DND-41 (cell line): ENCODE measurements at regions not wholly inside any gene's neighbourhood (a gene's known extent, or its start where the extent isn't known, plus 50 kb on each side); places are given as distances from the start of the nearest gene placed in this dataset.

Source experiments
- ATAC-seq: fragments of 200-7000 bp; cut with Tn5 transposase; 3 replicates; pipeline ENCODE4 v1.9.1; 2021; ENCODE audit warnings: low read depth; ENCODE audit not compliant: insufficient read depth
- DNase-seq: peaks from one replicate; pipeline ENCODE4 v3.0.0-alpha.2; 2020
- H2AFZ ChIP-seq: 2 replicates; pipeline ENCODE4 v1.6.0; 2012; ENCODE audit warnings: low read depth, low read length
- H3K27ac ChIP-seq: 2 replicates; pipeline ENCODE4 v1.5.1; 2012; ENCODE audit warnings: low read length, inconsistent platforms
- H3K27me3 ChIP-seq: fragments of 200-600 bp; sonication (generic); 2 replicates; pipeline ENCODE4 v1.6.0; 2012; ENCODE audit warnings: low read length, mild to moderate bottlenecking, inconsistent platforms; ENCODE audit not compliant: insufficient read depth, poor library complexity
- H3K36me3 ChIP-seq: 2 replicates; pipeline ENCODE4 v1.5.1; 2012; ENCODE audit warnings: low read length, inconsistent platforms; ENCODE audit not compliant: insufficient read depth
- H3K4me1 ChIP-seq: 2 replicates; pipeline ENCODE4 v1.5.1; 2012; ENCODE audit warnings: mild to moderate bottlenecking, low read length; ENCODE audit not compliant: insufficient read depth
- H3K4me2 ChIP-seq: 2 replicates; pipeline ENCODE4 v1.6.0; 2012; ENCODE audit warnings: mild to moderate bottlenecking, moderate library complexity, low read length, inconsistent platforms; ENCODE audit not compliant: insufficient read depth
- H3K4me3 ChIP-seq, 2 experiments: fragments of 200-600 bp in 1 of 2; shearing (Covaris generic) in 1 of 2; 2 replicates each; pipeline ENCODE4 v1.5.1; 2012 to 2016; ENCODE audit warnings: inconsistent platforms in 2 of 2, low read length in 2 of 2, mild to moderate bottlenecking in 2 of 2, low read depth in 1 of 2, moderate library complexity in 1 of 2
- H3K79me2 ChIP-seq: 2 replicates; pipeline ENCODE4 v1.6.0; 2012; ENCODE audit warnings: low read length, inconsistent platforms; ENCODE audit not compliant: insufficient read depth
- H3K9ac ChIP-seq: 2 replicates; pipeline ENCODE4 v1.6.0; 2012; ENCODE audit warnings: low read depth, mild to moderate bottlenecking, inconsistent platforms, low read length, moderate library complexity
- H3K9me3 ChIP-seq: 2 replicates; pipeline ENCODE4 v1.5.1; 2012; ENCODE audit warnings: low read length, moderate library complexity, mild to moderate bottlenecking, inconsistent platforms; ENCODE audit not compliant: insufficient read depth, severe bottlenecking
- H4K20me1 ChIP-seq: 2 replicates; pipeline ENCODE4 v1.6.0; 2012; ENCODE audit warnings: low read length; ENCODE audit not compliant: insufficient read depth
- CTCF ChIP-seq: IDR thresholded peaks from 2 replicates; pipeline ENCODE4 v1.5.1; 2012; ENCODE audit warnings: borderline replicate concordance, low read length, moderate library complexity, mild to moderate bottlenecking; ENCODE audit not compliant: poor library complexity, severe bottlenecking; ENCODE audit errors: extremely low read depth
- EZH2 ChIP-seq: IDR thresholded peaks from 3 replicates; pipeline ENCODE4 v1.6.1; 2012; ENCODE audit warnings: borderline replicate concordance, low read depth, mild to moderate bottlenecking, moderate library complexity, low read length, inconsistent platforms; ENCODE audit not compliant: severe bottlenecking

GRCh38 chr2:221975151-221975550 is 323.6 kb downstream of the PAX3 start:
- no peak overlapping the region for H3K4me3 ChIP-seq
- ATAC-seq (no peak), DNase-seq (no peak)
- H2AFZ ChIP-seq = no peak overlapping the region
- peaks cover 10% of the 10 kb centered on the region for H3K27me3 ChIP-seq
- H3K36me3 ChIP-seq = no peaks in the 10 kb centered on the region
- no peaks in the 10 kb centered on the region for H4K20me1 ChIP-seq
- no peaks in the 10 kb centered on the region for H3K9me3 ChIP-seq
- no peak overlapping the region for H3K4me2 ChIP-seq
- H3K27ac ChIP-seq = no peak overlapping the region
- no peaks in the 10 kb centered on the region for H3K4me1 ChIP-seq
- no peaks in the 10 kb centered on the region for H3K79me2 ChIP-seq
- H3K9ac ChIP-seq = no peak overlapping the region
- TF ChIP-seq CTCF = no peak
- TF ChIP-seq EZH2 = no peak

GRCh38 chr2:221973902-221974301 is 324.9 kb downstream of the PAX3 start:
- H3K27ac ChIP-seq = no peak overlapping the region
- H3K9me3 ChIP-seq = no peaks in the 10 kb centered on the region
- TF ChIP-seq CTCF (no peak), EZH2 (no peak)
- H2AFZ ChIP-seq = no peak overlapping the region
- H3K4me2 ChIP-seq = no peak overlapping the region
- no peak overlapping the region for H3K9ac ChIP-seq
- H3K4me3 ChIP-seq = no peak overlapping the region
- H3K36me3 ChIP-seq = no peaks in the 10 kb centered on the region
- H3K27me3 ChIP-seq = peaks cover 9% of the 10 kb centered on the region
- no peak for ATAC-seq
- no peak for DNase-seq
- no peaks in the 10 kb centered on the region for H3K79me2 ChIP-seq
- no peaks in the 10 kb centered on the region for H3K4me1 ChIP-seq
- no peaks in the 10 kb centered on the region; the same call in 1 of the 2 replicates for H4K20me1 ChIP-seq

GRCh38 chr2:221973502-221973901 is 325.3 kb downstream of the PAX3 start:
- no peaks in the 10 kb centered on the region; the same call in 1 of the 2 replicates for H4K20me1 ChIP-seq
- H3K4me1 ChIP-seq = no peaks in the 10 kb centered on the region
- no peaks in the 10 kb centered on the region for H3K79me2 ChIP-seq
- H3K27me3 ChIP-seq = peaks cover 6% of the 10 kb centered on the region
- H3K9ac ChIP-seq = no peak overlapping the region
- H2AFZ ChIP-seq = no peak overlapping the region
- H3K9me3 ChIP-seq = no peaks in the 10 kb centered on the region
- H3K4me2 ChIP-seq = no peak overlapping the region
- no peaks in the 10 kb centered on the region for H3K36me3 ChIP-seq
- H3K4me3 ChIP-seq = no peak overlapping the region
- no peak for TF ChIP-seq CTCF
- no peak for TF ChIP-seq EZH2
- no peak overlapping the region for H3K27ac ChIP-seq
- DNase-seq (no peak), ATAC-seq (no peak)
